OCI-LY1 (cell line): ENCODE measurements at regions not wholly inside any gene's neighbourhood (a gene's known extent, or its start where the extent isn't known, plus 50 kb on each side); places are given as distances from the start of the nearest gene placed in this dataset.

ENCODE experiments used
- H2AFZ ChIP-seq: fragments of 200-600 bp; sonication (generic), shearing (Covaris generic); 2 replicates; pipeline ENCODE4 v1.6.0; 2014; ENCODE audit warnings: antibody characterized with exemption, mild to moderate bottlenecking, low read length
- H3F3A ChIP-seq: fragments of 200-600 bp; sonication (generic), shearing (Covaris generic); 2 replicates; pipeline ENCODE4 v1.6.0; 2014; ENCODE audit warnings: mild to moderate bottlenecking, antibody characterized with exemption, low read length, moderate library complexity; ENCODE audit not compliant: insufficient read depth
- H3K27ac ChIP-seq: fragments of 200-600 bp; sonication (generic); 2 replicates; pipeline ENCODE4 v1.5.1; 2014; ENCODE audit warnings: low read length, mixed run types, mild to moderate bottlenecking, low read depth; ENCODE audit not compliant: poor library complexity, severe bottlenecking
- H3K27me3 ChIP-seq: fragments of 200-600 bp; sonication (generic); 2 replicates; pipeline ENCODE4 v1.6.0; 2014; ENCODE audit warnings: antibody characterized with exemption, mild to moderate bottlenecking, low read length, moderate library complexity; ENCODE audit not compliant: insufficient read depth
- H3K36me3 ChIP-seq: fragments of 200-600 bp; sonication (generic); 2 replicates; pipeline ENCODE4 v1.6.1; 2014; ENCODE audit warnings: mild to moderate bottlenecking, antibody characterized with exemption, low read length, moderate library complexity, mixed read lengths; ENCODE audit not compliant: insufficient read depth
- H3K4me1 ChIP-seq: fragments of 200-600 bp; sonication (generic); 2 replicates; pipeline ENCODE4 v1.5.1; 2014; ENCODE audit warnings: mild to moderate bottlenecking, low read length, moderate library complexity; ENCODE audit not compliant: insufficient read depth, severe bottlenecking
- H3K4me2 ChIP-seq: fragments of 200-600 bp; sonication (generic), shearing (Covaris generic); 2 replicates; pipeline ENCODE4 v1.6.1; 2014; ENCODE audit warnings: low read length
- H3K4me3 ChIP-seq: fragments of 200-600 bp; sonication (generic); 2 replicates; pipeline ENCODE4 v1.5.1; 2014; ENCODE audit warnings: low read length, low read depth, mild to moderate bottlenecking, mixed read lengths; ENCODE audit not compliant: poor library complexity, severe bottlenecking
- H3K79me2 ChIP-seq: fragments of 200-600 bp; shearing (Covaris generic); 2 replicates; pipeline ENCODE4 v1.6.1; 2016; ENCODE audit warnings: mixed run types, low read length, mixed read lengths; ENCODE audit not compliant: insufficient read depth
- H3K9ac ChIP-seq: fragments of 200-600 bp; sonication (generic), shearing (Covaris generic); 2 replicates; pipeline ENCODE4 v1.6.1; 2014; ENCODE audit warnings: mild to moderate bottlenecking, low read length, mixed read lengths
- H3K9me2 ChIP-seq: fragments of 200-600 bp; sonication (generic), shearing (Covaris generic); 2 replicates; pipeline ENCODE4 v1.6.1; 2014; ENCODE audit warnings: low read depth, mild to moderate bottlenecking, low read length, mixed read lengths
- H3K9me3 ChIP-seq: fragments of 200-600 bp; shearing (Covaris generic); 2 replicates; pipeline ENCODE4 v1.6.1; 2014; ENCODE audit warnings: low read length, mixed read lengths
- H4K20me1 ChIP-seq: fragments of 200-600 bp; sonication (generic), shearing (Covaris generic); 2 replicates; pipeline ENCODE4 v1.6.0; 2016; ENCODE audit warnings: mild to moderate bottlenecking, low read length; ENCODE audit not compliant: insufficient read depth
- CTCF ChIP-seq: fragments of 200-600 bp; sonication (generic), shearing (Covaris generic); IDR thresholded peaks from 2 replicates; pipeline ENCODE4 v1.5.1; 2017; ENCODE audit warnings: mild to moderate bottlenecking, antibody characterized with exemption, low read length, moderate library complexity, mixed read lengths
- EZH2 ChIP-seq: fragments of 200-600 bp; sonication (generic), shearing (Covaris generic); IDR thresholded peaks from 2 replicates; pipeline ENCODE4 v1.8.0; 2017; ENCODE audit warnings: borderline replicate concordance, mixed run types, mild to moderate bottlenecking, antibody characterized with exemption, low read length, moderate library complexity, mixed read lengths

GRCh38 chr15:70409388-70409787, 311.7 kb upstream of the TLE3 start:
- Histone ChIP-seq H3K9ac (no peak overlapping the region), H3K27me3 (peaks cover 6% of the 10 kb centered on the region; the same call in 1 of the 2 replicates), H3K9me3 (no peaks in the 10 kb centered on the region), H3K27ac (no peak overlapping the region), H3F3A (no peaks in the 10 kb centered on the region), H3K9me2 (no peaks in the 10 kb centered on the region), H3K4me3 (no peak overlapping the region), H4K20me1 (no peaks in the 10 kb centered on the region), H3K36me3 (no peaks in the 10 kb centered on the region), H2AFZ (no peak overlapping the region), H3K4me2 (no peak overlapping the region), H3K4me1 (no peaks in the 10 kb centered on the region), H3K79me2 (no peaks in the 10 kb centered on the region)
- TF ChIP-seq CTCF (no peak), EZH2 (no peak)

GRCh38 chr15:70407955-70408354, 310.2 kb upstream of the TLE3 start:
- no peaks in the 10 kb centered on the region for H3K79me2 ChIP-seq

GRCh38 chr15:70407336-70407670, 309.6 kb upstream of the TLE3 start:
- H2AFZ ChIP-seq: no peak overlapping the region
- H3K4me1 ChIP-seq: no peaks in the 10 kb centered on the region
- no peaks in the 10 kb centered on the region for H3F3A ChIP-seq
- H3K4me2 ChIP-seq: no peak overlapping the region
- no peaks in the 10 kb centered on the region for H3K79me2 ChIP-seq
- no peaks in the 10 kb centered on the region for H3K9me2 ChIP-seq
- TF ChIP-seq CTCF (no peak), EZH2 (no peak)
- H3K9ac ChIP-seq: no peak overlapping the region
- peaks cover 6% of the 10 kb centered on the region; the same call in 1 of the 2 replicates for H3K27me3 ChIP-seq
- no peaks in the 10 kb centered on the region for H3K36me3 ChIP-seq
- H3K9me3 ChIP-seq: no peaks in the 10 kb centered on the region
- no peak overlapping the region for H3K4me3 ChIP-seq
- H3K27ac ChIP-seq: no peak overlapping the region
- no peaks in the 10 kb centered on the region for H4K20me1 ChIP-seq

More at GRCh38 chr15:70407955-70408354, 310.2 kb upstream of the TLE3 start:
- no peak for TF ChIP-seq EZH2
- TF ChIP-seq CTCF: no peak
- H2AFZ ChIP-seq: no peak overlapping the region
- H4K20me1 ChIP-seq: no peaks in the 10 kb centered on the region
- H3K4me1 ChIP-seq: no peaks in the 10 kb centered on the region
- H3K9me3 ChIP-seq: no peaks in the 10 kb centered on the region
- H3K36me3 ChIP-seq: no peaks in the 10 kb centered on the region
- H3K27ac ChIP-seq: no peak overlapping the region
- H3K27me3 ChIP-seq: peaks cover 6% of the 10 kb centered on the region; the same call in 1 of the 2 replicates
- no peaks in the 10 kb centered on the region for H3F3A ChIP-seq
- H3K9me2 ChIP-seq: no peaks in the 10 kb centered on the region
- H3K4me2 ChIP-seq: no peak overlapping the region
- no peak overlapping the region for H3K9ac ChIP-seq
- no peak overlapping the region for H3K4me3 ChIP-seq
